ENCODE measurements at regions not wholly inside any gene's neighbourhood (a gene's known extent, or its start where the extent isn't known, plus 50 kb on each side); places are given as distances from the start of the nearest gene placed in this dataset.

DNA sequence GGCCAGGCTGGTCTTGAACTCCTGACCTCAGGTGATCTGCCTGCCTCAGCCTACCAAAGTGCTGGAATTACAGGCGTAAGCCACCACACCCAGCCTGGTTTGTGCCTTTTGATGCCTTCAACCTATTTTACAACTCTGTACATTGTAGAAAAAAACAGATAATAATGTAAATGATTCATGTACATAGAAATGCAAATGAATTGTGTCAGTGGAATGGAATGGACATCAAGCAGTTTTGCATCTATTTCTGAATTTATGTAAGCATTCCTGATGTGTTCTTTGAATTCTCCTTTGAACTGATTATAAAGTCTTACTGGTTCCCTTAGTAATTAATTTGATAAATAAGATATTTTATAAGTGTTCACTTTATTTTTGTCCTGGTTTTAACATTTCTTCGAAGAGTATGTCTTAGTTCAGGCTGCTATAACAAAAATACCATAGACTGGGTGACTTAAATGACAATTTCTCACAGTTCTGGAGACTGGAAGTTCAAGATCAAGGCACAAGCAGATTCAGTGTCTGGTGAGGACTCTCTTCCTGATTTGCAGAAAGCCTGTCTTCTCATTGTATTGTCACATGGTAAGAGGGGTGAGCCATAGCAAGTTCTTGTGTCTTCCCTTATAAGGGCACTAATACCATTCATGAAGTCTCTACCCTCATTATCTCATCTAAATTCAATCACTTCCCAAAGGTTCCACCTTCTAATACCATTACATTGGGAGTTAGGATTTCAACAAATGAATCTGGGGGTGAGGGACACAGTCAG is 162.2 kb upstream of the S100G start:
- Histone ChIP-seq H3K9ac (ENCODE audit: low read length) (peak overlapping the region; percentile 10), H4K20me1 (ENCODE audit: insufficient read depth, low read length) (no peaks in the 10 kb centered on the region), H3K36me3 (ENCODE audit: insufficient read depth, low read length) (no peaks in the 10 kb centered on the region), H3K27ac (ENCODE audit: low read depth, low read length) (peak overlapping the region; percentile 75), H2AFZ (ENCODE audit: low read depth, low read length) (peak overlapping the region; percentile 41), H3K4me3 (ENCODE audit: insufficient read depth, low read depth, low read length) (no peak overlapping the region), H3K79me2 (ENCODE audit: insufficient read depth, low read length) (no peaks in the 10 kb centered on the region), H3K9me3 (ENCODE audit: insufficient read depth, low read depth, low read length) (no peaks in the 10 kb centered on the region), H3K4me2 (ENCODE audit: low read length) (no peak overlapping the region), H3K4me1 (ENCODE audit: insufficient read depth, low read length) (peaks cover 15% of the 10 kb centered on the region), H3K27me3 (ENCODE audit: insufficient read depth, low read length) (no peaks in the 10 kb centered on the region)
- no peaks in the 10 kb centered on the region for H3K36me3 Mint-ChIP-seq (ENCODE audit: low read depth, unreplicated experiment)
- peaks cover 13% of the 10 kb centered on the region for H3K4me1 Mint-ChIP-seq (ENCODE audit: low read depth, unreplicated experiment)
- H3K9me3 Mint-ChIP-seq (ENCODE audit: unreplicated experiment): peaks cover 2% of the 10 kb centered on the region
- FAIRE-seq (peak; percentile 86), DNase-seq (ENCODE audit: low read depth) (peak; percentile 24)
- no peaks in the 10 kb centered on the region for H3K27me3 Mint-ChIP-seq (ENCODE audit: low read depth, unreplicated experiment)
- H3K4me3 Mint-ChIP-seq (ENCODE audit: unreplicated experiment): no peak overlapping the region
- no peak for TF ChIP-seq CTCF (IDR thresholded peaks at IDR 0.05; ENCODE audit: insufficient read depth, low read depth, low read length)
- TF ChIP-seq EZH2 (IDR thresholded peaks at IDR 0.05; ENCODE audit: insufficient read depth, low read length): no peak
- no peak overlapping the region for H3K27ac Mint-ChIP-seq (ENCODE audit: unreplicated experiment)

GRCh38 chrX:16488959-16489358 is 161.0 kb upstream of the S100G start:
- Histone ChIP-seq H3K4me2 (ENCODE audit: low read length) (peak overlapping the region; percentile 22), H3K27me3 (ENCODE audit: insufficient read depth, low read length) (no peaks in the 10 kb centered on the region), H3K4me3 (ENCODE audit: insufficient read depth, low read depth, low read length) (no peak overlapping the region), H2AFZ (ENCODE audit: low read depth, low read length) (no peak overlapping the region), H4K20me1 (ENCODE audit: insufficient read depth, low read length) (no peaks in the 10 kb centered on the region), H3K79me2 (ENCODE audit: insufficient read depth, low read length) (no peaks in the 10 kb centered on the region), H3K36me3 (ENCODE audit: insufficient read depth, low read length) (no peaks in the 10 kb centered on the region), H3K27ac (ENCODE audit: low read depth, low read length) (no peak overlapping the region), H3K9me3 (ENCODE audit: insufficient read depth, low read depth, low read length) (no peaks in the 10 kb centered on the region), H3K9ac (ENCODE audit: low read length) (no peak overlapping the region), H3K4me1 (ENCODE audit: insufficient read depth, low read length) (peaks cover 10% of the 10 kb centered on the region)
- TF ChIP-seq CTCF (IDR thresholded peaks at IDR 0.05; ENCODE audit: insufficient read depth, low read depth, low read length) (no peak), EZH2 (IDR thresholded peaks at IDR 0.05; ENCODE audit: insufficient read depth, low read length) (no peak)
- H3K4me1 Mint-ChIP-seq (ENCODE audit: low read depth, unreplicated experiment): peaks cover 13% of the 10 kb centered on the region
- peaks cover 2% of the 10 kb centered on the region for H3K9me3 Mint-ChIP-seq (ENCODE audit: unreplicated experiment)
- FAIRE-seq (no peak), DNase-seq (ENCODE audit: low read depth) (peak; percentile 22)
- H3K27me3 Mint-ChIP-seq (ENCODE audit: low read depth, unreplicated experiment): no peaks in the 10 kb centered on the region
- no peak overlapping the region for H3K27ac Mint-ChIP-seq (ENCODE audit: unreplicated experiment)
- no peak overlapping the region for H3K4me3 Mint-ChIP-seq (ENCODE audit: unreplicated experiment)
- no peaks in the 10 kb centered on the region for H3K36me3 Mint-ChIP-seq (ENCODE audit: low read depth, unreplicated experiment)

DNA sequence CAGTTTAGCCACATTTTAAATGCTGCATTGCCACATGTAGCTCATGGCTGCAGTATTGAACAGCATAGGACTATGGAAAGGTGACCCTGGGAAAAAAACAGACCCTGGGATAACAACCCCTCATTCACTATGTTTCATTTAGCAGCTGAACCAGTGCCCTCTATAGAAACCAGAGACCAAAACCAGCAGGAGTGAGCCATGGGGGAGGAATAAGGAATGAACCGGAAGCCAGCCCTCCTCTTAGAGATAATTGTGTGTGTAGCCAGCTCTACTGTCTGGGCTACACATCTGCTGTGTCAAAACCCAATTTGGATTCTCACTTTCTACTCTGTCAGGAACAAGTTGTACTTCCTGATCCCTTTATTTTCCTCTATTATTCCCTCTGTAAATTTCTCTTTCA is 158.5 kb upstream of the S100G start:
- Mint-ChIP-seq H3K9me3 (ENCODE audit: unreplicated experiment) (peaks cover 2% of the 10 kb centered on the region), H3K4me1 (ENCODE audit: low read depth, unreplicated experiment) (peaks cover 2% of the 10 kb centered on the region), H3K4me3 (ENCODE audit: unreplicated experiment) (no peak overlapping the region), H3K36me3 (ENCODE audit: low read depth, unreplicated experiment) (no peaks in the 10 kb centered on the region), H3K27ac (ENCODE audit: unreplicated experiment) (no peak overlapping the region), H3K27me3 (ENCODE audit: low read depth, unreplicated experiment) (no peaks in the 10 kb centered on the region)
- H2AFZ ChIP-seq (ENCODE audit: low read depth, low read length): peak overlapping the region; percentile 63
- H3K79me2 ChIP-seq (ENCODE audit: insufficient read depth, low read length): no peaks in the 10 kb centered on the region
- H3K27ac ChIP-seq (ENCODE audit: low read depth, low read length): no peak overlapping the region
- no peaks in the 10 kb centered on the region for H4K20me1 ChIP-seq (ENCODE audit: insufficient read depth, low read length)
- no peaks in the 10 kb centered on the region for H3K9me3 ChIP-seq (ENCODE audit: insufficient read depth, low read depth, low read length)
- H3K4me3 ChIP-seq (ENCODE audit: insufficient read depth, low read depth, low read length): no peak overlapping the region
- TF ChIP-seq CTCF (IDR thresholded peaks at IDR 0.05; ENCODE audit: insufficient read depth, low read depth, low read length): no peak
- TF ChIP-seq EZH2 (IDR thresholded peaks at IDR 0.05; ENCODE audit: insufficient read depth, low read length): no peak
- no peaks in the 10 kb centered on the region for H3K36me3 ChIP-seq (ENCODE audit: insufficient read depth, low read length)
- peaks cover 7% of the 10 kb centered on the region for H3K4me1 ChIP-seq (ENCODE audit: insufficient read depth, low read length)
- no peaks in the 10 kb centered on the region for H3K27me3 ChIP-seq (ENCODE audit: insufficient read depth, low read length)
- no peak overlapping the region for H3K9ac ChIP-seq (ENCODE audit: low read length)
- H3K4me2 ChIP-seq (ENCODE audit: low read length): no peak overlapping the region
- DNase-seq (ENCODE audit: low read depth) (no peak), FAIRE-seq (no peak)

Data from astrocyte (in vitro differentiated cells and primary cell).